HG03097 (cell line): ENCODE measurements at regions not wholly inside any gene's neighbourhood (a gene's known extent, or its start where the extent isn't known, plus 50 kb on each side); places are given as distances from the start of the nearest gene placed in this dataset.

Experiments
- ATAC-seq: cut with Tn5 transposase; IDR thresholded peaks from one replicate; pipeline ENCODE4 v1.9.1; 2021; ENCODE audit not compliant: unreplicated experiment, low FRiP score

DNA sequence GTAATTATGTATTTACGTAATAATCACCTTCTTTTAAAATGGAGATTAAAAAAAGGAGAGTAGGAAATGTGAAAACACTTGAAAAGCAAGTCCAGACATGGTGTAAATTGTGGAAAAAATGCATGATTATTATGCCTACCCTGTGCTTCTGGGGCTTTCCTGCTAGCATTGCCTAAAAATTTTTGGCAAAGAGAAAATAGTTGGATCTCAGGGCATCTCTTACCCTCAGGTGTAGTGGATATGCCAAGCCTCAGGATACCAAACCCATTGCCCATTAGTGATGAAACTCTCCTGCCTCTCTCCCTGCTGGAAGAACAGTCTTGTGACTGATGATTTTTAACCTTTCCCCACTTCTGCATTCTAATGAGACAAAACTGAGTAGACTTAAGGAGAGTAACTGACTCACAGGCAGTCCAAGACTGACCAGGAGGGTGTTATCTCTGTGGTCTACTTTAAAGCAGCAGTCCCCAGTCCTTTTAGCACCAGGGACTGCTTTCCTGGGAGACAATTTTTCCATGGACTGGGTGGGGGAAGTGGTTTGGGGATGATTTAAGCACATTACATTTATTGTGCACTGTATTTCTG, 174.6 kb downstream of the ZNF330 start:
- no peak for ATAC-seq

DNA sequence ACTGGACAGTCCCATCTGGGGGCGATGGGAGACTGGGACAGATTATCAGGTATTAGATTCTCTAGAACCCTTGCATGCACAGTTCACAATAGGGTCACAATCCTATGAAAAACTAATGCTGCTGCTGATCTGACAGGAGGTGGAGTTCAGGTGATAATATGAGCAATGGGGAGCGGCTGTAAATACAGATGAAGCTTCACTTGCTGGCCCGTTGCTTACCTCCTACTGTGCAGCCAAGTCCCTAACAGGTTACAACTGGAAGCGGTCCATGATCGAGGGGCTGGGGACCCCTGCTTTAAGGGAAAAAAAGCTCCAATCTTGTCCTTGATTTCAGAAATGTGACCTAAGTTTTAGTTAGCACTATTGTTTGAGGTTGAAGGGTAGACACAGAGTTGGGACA, 175.2 kb downstream of the ZNF330 start:
- ATAC-seq, result no peak

DNA sequence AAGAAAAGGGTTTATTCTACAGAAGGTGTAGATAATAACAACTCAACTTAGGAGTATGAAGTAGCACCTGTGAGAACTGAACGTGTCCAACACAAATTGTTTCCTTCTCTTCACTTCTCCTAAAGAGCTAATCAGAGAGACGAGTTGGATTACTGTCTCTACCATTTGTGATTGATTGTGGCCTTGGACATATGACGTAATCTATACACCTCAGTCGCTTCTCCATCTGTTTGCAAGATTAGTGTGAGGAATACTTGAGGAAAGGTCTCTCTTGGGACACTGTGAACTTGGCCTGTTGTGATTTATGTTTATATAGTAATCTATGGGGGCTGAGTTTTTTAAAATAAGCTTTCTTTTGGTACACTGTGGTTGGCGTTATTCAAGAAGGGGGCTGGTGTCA, 182.0 kb downstream of the ZNF330 start:
- no peak for ATAC-seq

- ATAC-seq, result no peak
Measured at GRCh38 chr4:141403782-141404181, 183.1 kb downstream of the ZNF330 start.

- ATAC-seq, result no peak
Measured at GRCh38 chr4:141406237-141406636, 185.5 kb downstream of the ZNF330 start.

- ATAC-seq, result no peak
Measured at GRCh38 chr4:141409556-141409955, 188.9 kb downstream of the ZNF330 start.

DNA sequence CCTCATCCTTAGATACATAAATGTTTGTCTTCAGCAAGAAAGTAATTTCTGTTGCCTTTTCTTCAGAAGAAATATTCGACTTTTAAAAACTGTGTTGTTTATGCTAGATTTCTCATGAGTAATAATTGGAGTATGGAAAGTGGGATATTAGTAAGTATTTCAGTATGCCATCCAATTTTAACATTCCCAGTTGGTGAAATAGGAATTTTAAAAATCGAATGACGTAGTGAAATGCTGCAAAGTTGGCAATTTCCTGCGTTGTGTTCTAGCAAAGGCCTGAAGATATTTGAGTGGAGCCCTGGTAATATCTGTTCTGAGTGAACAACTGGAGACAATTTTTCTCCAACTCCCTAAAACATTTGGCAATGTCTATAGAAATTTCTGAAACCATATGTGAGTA, 190.1 kb downstream of the ZNF330 start:
- ATAC-seq, result no peak

DNA sequence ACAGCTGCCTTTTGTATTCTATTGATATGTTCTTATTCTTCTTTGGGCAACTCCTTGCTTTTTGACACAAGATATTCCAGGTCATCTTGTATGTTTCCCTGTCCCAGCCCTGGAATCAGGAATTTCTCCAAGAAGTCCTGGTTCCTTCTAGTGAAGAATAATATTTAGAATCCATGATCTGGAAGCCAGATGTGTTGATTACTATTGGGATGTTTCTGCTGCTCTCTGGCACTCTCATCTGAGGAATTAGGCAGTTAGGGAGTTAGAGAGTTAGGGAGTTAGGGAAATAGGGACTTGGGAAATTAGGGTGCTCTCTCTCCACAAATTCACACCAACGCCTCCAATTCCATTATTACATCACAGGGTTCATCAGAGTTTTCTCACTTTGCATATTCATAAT, 191.2 kb downstream of the ZNF330 start:
- no peak for ATAC-seq

DNA sequence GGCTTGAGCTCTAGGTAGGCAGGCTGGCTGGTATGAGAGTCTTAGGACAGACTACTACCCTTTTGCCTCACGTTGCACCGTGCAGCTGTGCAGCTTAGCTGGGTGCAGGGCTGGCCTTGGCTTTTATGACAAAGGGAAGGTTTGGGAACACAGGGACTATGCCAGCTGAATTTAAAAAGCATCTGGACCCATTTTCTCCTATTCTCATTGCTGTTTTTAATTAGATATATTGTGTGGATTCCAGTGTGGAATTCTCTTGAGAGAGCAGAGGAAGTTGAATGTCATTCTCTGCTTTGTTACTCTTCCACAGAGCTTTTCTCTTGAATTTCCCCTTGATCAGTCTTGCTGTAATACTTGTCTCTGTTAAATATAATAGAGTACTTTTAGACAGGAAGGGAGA, 192.7 kb downstream of the ZNF330 start:
- no peak for ATAC-seq

- no peak for ATAC-seq
Measured at GRCh38 chr4:141415651-141416050, 195.0 kb downstream of the ZNF330 start.

GRCh38 chr4:141416219-141416618, 195.5 kb downstream of the ZNF330 start:
- no peak for ATAC-seq

- no peak for ATAC-seq
Measured at GRCh38 chr4:141416677-141417363, 196.1 kb downstream of the ZNF330 start.

DNA sequence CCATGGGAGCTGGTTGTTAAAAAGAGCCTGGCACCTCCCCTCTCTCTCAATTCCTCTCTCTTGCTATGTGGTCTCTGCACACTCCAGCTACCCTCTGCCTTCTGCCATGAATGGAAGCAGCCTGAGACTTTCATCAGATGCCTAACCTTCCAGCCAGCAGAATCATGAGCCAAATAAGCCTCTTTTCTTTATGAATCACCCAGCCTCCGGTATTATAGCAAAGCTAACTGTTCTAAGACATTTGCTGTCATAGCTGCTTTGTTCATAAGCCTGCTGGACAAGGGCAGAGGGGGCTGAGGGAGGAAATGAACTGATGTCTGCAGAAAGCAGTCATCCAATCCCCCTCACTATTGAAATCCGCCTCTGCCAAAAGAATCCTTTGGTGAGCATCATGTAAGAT, 196.7 kb downstream of the ZNF330 start:
- ATAC-seq, result no peak

DNA sequence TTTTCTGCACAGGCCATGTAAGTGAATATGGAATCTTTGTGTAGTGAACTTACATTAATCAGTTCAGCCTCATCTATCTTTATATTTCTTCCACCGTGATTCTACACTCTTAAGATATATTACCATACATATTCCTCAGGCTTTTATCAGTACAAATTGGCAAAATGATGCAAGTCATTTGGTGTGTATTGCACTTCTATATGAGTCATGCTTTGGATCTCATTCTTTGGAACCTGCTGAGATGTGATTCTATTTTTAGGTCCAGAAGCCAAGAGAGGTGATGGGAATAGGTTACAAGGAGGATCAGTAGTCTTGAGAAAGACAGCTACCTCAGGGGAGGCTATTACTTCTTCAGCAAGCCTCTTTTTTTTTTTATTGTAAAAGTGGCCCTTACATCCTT, 204.4 kb downstream of the ZNF330 start:
- ATAC-seq, result no peak

DNA sequence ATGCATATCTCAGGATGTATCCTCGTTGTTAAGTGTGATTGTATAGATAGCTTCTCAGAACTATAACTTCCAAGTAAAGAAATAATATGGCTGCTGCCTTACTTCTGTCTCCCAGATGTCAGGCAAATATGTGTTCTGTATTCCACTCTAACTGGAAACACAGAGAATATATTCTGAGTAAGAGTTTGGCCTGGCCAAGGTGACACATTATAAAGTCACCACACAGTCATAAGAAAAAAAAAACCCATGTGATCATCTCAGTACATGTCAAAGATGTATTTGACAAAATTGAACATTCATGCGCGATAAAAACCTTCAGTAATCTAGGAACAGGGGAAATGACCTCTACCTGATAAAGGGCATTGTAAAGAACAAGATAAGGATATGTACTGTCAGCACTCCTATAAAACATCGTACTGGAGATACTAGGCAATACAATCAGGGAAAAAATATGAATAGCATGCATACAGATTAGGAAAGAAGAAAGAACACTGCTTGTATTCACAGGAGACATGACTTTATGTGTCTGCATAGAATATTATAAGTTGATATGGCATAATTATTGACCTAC, 207.1 kb downstream of the ZNF330 start:
- ATAC-seq, result no peak

DNA sequence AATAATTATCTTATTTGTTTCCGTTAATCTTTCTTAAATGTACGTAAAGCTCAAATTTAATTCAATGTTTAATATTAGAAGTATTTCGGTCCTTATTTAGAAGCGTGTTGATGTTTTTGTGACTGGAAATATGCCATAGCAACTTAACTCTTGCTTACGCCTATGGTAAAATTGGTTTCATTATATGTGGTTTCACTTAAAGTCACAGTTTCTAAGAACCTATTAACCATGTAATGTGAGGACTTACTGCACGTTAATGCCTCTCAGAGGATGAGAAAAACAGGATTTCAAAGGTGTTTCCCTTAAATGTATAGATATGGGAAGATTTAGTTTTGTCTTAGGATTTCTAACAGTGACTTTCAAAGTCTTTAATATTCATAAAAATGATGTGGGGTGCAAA, 206.4 kb upstream of the IL15 start:
- no peak for ATAC-seq

DNA sequence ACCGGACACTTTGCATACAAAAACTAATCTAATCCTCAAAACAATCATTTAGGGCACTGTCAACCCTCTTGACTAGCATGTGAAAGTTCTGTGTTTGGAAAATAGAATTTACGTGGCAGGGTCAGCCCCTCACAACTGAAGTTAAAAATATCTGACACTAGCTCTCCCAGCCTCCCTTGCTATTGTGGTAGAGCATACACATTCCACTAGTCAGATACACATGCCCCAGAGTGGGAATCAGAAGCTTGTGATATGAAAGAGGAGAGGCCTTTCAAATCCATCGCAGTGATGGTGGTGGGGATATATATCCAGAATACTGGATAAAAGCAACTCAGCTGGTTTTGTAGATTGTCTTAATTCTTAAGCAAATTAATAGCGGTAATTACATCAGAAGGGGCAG, 205.7 kb upstream of the IL15 start:
- no peak for ATAC-seq

DNA sequence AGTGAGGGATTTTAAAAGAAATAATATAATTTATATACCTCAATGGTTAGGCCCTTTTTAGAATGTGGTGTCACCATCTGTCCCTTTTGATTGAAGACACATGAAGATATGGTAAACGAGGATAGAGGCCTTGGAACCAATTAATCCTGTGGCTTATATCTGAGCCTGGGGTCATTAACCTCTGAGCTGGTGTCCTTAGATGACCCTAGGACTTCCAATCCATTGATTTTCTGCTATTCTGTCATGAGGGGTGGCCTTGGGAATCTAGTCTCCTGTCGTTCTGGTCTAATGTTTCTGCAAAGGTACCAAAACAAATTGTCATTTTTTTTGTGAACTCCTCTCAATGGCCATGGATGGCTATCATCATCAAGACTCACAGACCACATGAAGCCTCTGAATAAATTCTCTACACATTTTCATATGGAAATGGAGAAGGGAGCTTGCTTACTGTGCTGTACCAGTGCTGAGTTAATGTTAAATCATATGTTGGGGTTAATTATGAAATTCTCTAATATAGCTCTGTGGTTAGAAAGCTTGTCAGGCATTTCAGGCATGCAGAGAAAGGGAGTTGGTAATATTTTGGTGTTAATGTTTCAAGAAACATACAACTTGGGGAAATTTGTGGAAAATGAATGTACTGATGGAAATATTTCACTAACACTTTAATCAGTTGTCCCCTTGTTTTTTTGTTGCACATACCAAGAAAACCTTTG, 204.2 kb upstream of the IL15 start:
- ATAC-seq, result no peak

DNA sequence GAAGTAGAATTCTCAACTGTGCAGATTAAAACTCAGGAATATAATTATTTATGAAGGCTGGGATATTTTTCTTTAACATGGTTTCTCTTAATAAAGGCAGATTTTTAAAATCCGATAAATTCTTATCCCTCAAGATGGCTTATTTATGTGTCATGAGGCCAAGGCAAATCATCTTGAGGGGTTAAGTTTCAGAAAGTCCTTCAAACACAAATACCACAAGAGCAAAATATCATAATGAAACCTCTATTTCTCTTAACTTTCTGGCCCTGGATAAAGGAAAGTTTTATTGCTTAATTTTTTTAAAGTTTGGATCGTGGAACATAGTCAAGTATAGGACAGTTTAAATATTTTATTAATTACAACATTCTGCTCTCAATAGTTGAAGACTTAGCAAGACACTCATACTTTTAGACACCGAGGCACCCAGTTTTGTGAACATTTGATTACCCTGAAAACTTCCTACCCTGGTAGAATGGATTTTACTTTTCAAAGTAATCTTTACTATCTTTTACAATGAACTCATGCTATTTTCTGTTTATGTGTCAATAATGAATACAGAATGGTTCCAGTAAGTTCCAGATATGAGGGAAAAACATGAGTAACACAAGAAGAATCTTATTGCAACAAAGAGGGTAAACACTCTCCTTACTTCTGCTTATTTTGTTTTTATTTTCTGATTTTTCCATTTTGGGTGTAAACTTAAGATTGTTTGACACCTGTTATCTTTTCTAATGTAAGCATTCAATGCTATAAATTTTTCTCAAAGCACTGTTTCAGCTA, 200.7 kb upstream of the IL15 start:
- ATAC-seq, result no peak

- ATAC-seq, result no peak
Measured at GRCh38 chr4:141439223-141439622, 197.2 kb upstream of the IL15 start.

DNA sequence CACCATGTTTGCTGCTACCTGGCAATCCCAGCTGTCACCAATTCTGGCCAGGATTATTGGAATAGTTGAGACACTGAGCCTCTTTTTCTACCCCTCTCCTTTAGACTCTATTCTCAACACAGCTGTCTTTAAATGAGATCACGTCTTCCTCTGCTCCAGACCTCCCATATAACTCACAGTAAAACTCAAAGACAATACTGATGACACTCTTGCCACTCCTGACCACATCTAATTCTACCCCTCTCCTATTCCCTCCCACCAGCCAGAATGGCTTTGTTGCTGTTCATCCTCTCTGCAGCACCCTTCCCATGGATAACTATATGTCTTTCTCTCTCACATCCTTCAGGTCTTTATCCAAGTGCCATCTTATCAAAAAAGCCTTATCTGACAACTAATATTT, 188.6 kb upstream of the IL15 start:
- no peak for ATAC-seq
